GM23338 (cell line): ENCODE measurements at regions not wholly inside any gene's neighbourhood (a gene's known extent, or its start where the extent isn't known, plus 50 kb on each side); places are given as distances from the start of the nearest gene placed in this dataset.

Experiments
- ATAC-seq: fragments of 200-7000 bp; cut with Tn5 transposase; 3 replicates; pipeline ENCODE4 v1.9.1; 2020
- DNase-seq: peaks from one replicate; pipeline ENCODE4 v3.0.0-alpha.2; 2015; ENCODE audit warnings: low spot score
- H2AFZ ChIP-seq: fragments of 200-600 bp; sonication (generic); 2 replicates; pipeline ENCODE4 v1.8.0; 2016; ENCODE audit warnings: antibody characterized with exemption, mild to moderate bottlenecking, moderate library complexity
- H3F3A ChIP-seq: fragments of 200-600 bp; sonication (generic); replicated peaks from 2 replicates; pipeline ENCODE4 v1.8.0; 2017; ENCODE audit warnings: antibody characterized with exemption, mixed run types, low read depth
- H3K27ac ChIP-seq: fragments of 200-600 bp; sonication (generic); 2 replicates; pipeline ENCODE4 v1.6.1; 2016; ENCODE audit warnings: low read depth
- H3K27me3 ChIP-seq: fragments of 200-600 bp; sonication (generic); 2 replicates; pipeline ENCODE4 v1.8.0; 2016; ENCODE audit warnings: mild to moderate bottlenecking, mixed run types, moderate library complexity; ENCODE audit not compliant: insufficient read depth
- H3K36me3 ChIP-seq: fragments of 200-600 bp; sonication (generic); 2 replicates; pipeline ENCODE4 v1.8.0; 2016; ENCODE audit warnings: mild to moderate bottlenecking; ENCODE audit not compliant: insufficient read depth
- H3K4me1 ChIP-seq: fragments of 200-600 bp; sonication (generic); 2 replicates; pipeline ENCODE4 v1.8.0; 2016; ENCODE audit warnings: mild to moderate bottlenecking, moderate library complexity; ENCODE audit not compliant: insufficient read depth
- H3K4me2 ChIP-seq: fragments of 200-600 bp; sonication (generic); 2 replicates; pipeline ENCODE4 v1.7.1; 2017; ENCODE audit warnings: mixed run types
- H3K4me3 ChIP-seq: fragments of 200-600 bp; sonication (generic); 2 replicates; pipeline ENCODE4 v1.6.1; 2016; ENCODE audit warnings: mixed run types
- H3K79me2 ChIP-seq: fragments of 200-600 bp; sonication (generic); replicated peaks from 2 replicates; pipeline ENCODE4 v1.8.0; 2017; ENCODE audit warnings: mild to moderate bottlenecking; ENCODE audit not compliant: insufficient read depth
- H3K9me2 ChIP-seq: fragments of 200-600 bp; sonication (generic); 2 replicates; pipeline ENCODE4 v1.8.0; 2017; ENCODE audit not compliant: insufficient read depth
- H4K20me1 ChIP-seq: fragments of 200-600 bp; sonication (generic); replicated peaks from 2 replicates; pipeline ENCODE4 v1.8.0; 2017; ENCODE audit warnings: mild to moderate bottlenecking; ENCODE audit not compliant: insufficient read depth
- H3K27ac Mint-ChIP-seq: 2 replicates; pipeline ENCODE4 v1.8.0; 2020; ENCODE audit warnings: inconsistent platforms, mild to moderate bottlenecking, moderate library complexity, mixed read lengths
- H3K27me3 Mint-ChIP-seq: 3 replicates; pipeline ENCODE4 v1.8.0; 2022; ENCODE audit warnings: low read depth, mild to moderate bottlenecking, moderate library complexity, mixed read lengths, inconsistent platforms; ENCODE audit not compliant: insufficient read depth, poor library complexity
- H3K36me3 Mint-ChIP-seq: 3 replicates; pipeline ENCODE4 v1.8.0; 2021; ENCODE audit warnings: low read depth, mild to moderate bottlenecking, inconsistent platforms, moderate library complexity, mixed read lengths
- H3K4me1 Mint-ChIP-seq: 3 replicates; pipeline ENCODE4 v1.8.0; 2020; ENCODE audit warnings: mild to moderate bottlenecking, inconsistent platforms, mixed read lengths
- H3K4me3 Mint-ChIP-seq: 3 replicates; pipeline ENCODE4 v1.8.0; 2021; ENCODE audit warnings: moderate library complexity, mild to moderate bottlenecking, inconsistent platforms, mixed read lengths
- H3K9me3 Mint-ChIP-seq: 3 replicates; pipeline ENCODE4 v1.8.0; 2020; ENCODE audit warnings: moderate library complexity, mild to moderate bottlenecking, inconsistent platforms, mixed read lengths
- ZNF331 ChIP-seq: fragments of 250-450 bp; sonication (Bioruptor Pico); IDR thresholded peaks from 2 replicates; pipeline ENCODE4 v1.5.0; 2020; ENCODE audit warnings: low read depth, mild to moderate bottlenecking, moderate library complexity
- ZNF462 ChIP-seq: fragments of 250-450 bp; sonication (Bioruptor Pico); IDR thresholded peaks from 2 replicates; pipeline ENCODE4 v1.5.0; 2020; ENCODE audit warnings: mild to moderate bottlenecking, moderate library complexity
- TF ChIP-seq, protein P1 (sequence below): IDR thresholded peaks from one replicate; pipeline ENCODE4 v1.6.1; 2018; ENCODE audit warnings: antibody characterized with exemption; ENCODE audit not compliant: unreplicated experiment

DNA sequence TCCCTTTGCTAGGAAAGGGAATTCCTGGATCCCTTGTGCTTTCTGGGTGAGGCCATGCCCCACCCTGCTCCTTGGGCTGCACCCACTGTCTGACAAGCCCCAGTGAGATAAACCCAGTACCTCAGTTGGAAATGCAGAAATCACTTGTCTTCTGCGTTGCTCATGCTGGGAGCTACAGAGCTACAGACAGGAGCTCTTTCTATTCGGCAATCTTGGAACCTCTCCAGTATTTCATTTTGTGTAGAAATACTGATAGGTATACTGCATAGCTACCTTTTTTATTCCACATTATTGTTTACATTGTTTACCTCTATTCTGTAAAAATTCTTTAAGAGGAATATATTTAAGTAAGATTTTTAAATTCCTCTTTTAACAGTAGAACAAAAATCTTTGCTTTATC, 302.5 kb upstream of the SLITRK5 start (continued):
- no peak for TF ChIP-seq ZNF462 (CRISPR knock-in tag)

DNA sequence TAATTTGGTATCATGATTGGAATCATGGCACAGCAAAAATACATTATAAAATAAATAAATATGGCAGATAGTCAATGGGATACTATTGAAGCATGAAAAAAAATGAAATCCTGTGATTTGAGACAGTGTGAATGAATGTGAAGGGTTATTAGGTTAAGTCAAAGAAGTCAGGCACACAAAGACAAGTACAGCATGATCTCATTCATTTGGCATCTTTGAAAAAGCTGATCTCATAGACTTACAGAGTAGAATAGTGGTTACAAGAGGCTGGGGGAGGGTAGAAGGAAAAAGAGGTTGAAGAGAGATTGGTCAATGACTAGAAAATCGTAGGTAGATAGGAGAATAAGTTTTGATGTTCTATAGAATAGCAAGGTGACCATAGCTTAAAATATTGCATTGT, 295.1 kb upstream of the SLITRK5 start:
- Mint-ChIP-seq H3K9me3 (peaks cover 2% of the 10 kb centered on the region; the same call in 2 of the 3 replicates), H3K4me3 (no peak overlapping the region), H3K27me3 (peaks cover 2% of the 10 kb centered on the region), H3K27ac (no peak overlapping the region), H3K36me3 (no peaks in the 10 kb centered on the region; the same call in 2 of the 3 replicates), H3K4me1 (no peaks in the 10 kb centered on the region)
- Histone ChIP-seq H3K4me3 (no peak overlapping the region), H3K27ac (no peak overlapping the region), H4K20me1 (no peaks in the 10 kb centered on the region), H3K4me2 (no peak overlapping the region), H3K36me3 (no peaks in the 10 kb centered on the region), H3K9me2 (no peaks in the 10 kb centered on the region), H3K79me2 (no peaks in the 10 kb centered on the region), H3K27me3 (no peaks in the 10 kb centered on the region), H3K4me1 (no peaks in the 10 kb centered on the region), H2AFZ (no peak overlapping the region), H3F3A (no peaks in the 10 kb centered on the region)
- DNase-seq (no peak), ATAC-seq (no peak)
- TF ChIP-seq ZNF462 (CRISPR knock-in tag) (no peak), ZNF331 (CRISPR knock-in tag) (no peak)
- TF ChIP-seq, protein P1, sequence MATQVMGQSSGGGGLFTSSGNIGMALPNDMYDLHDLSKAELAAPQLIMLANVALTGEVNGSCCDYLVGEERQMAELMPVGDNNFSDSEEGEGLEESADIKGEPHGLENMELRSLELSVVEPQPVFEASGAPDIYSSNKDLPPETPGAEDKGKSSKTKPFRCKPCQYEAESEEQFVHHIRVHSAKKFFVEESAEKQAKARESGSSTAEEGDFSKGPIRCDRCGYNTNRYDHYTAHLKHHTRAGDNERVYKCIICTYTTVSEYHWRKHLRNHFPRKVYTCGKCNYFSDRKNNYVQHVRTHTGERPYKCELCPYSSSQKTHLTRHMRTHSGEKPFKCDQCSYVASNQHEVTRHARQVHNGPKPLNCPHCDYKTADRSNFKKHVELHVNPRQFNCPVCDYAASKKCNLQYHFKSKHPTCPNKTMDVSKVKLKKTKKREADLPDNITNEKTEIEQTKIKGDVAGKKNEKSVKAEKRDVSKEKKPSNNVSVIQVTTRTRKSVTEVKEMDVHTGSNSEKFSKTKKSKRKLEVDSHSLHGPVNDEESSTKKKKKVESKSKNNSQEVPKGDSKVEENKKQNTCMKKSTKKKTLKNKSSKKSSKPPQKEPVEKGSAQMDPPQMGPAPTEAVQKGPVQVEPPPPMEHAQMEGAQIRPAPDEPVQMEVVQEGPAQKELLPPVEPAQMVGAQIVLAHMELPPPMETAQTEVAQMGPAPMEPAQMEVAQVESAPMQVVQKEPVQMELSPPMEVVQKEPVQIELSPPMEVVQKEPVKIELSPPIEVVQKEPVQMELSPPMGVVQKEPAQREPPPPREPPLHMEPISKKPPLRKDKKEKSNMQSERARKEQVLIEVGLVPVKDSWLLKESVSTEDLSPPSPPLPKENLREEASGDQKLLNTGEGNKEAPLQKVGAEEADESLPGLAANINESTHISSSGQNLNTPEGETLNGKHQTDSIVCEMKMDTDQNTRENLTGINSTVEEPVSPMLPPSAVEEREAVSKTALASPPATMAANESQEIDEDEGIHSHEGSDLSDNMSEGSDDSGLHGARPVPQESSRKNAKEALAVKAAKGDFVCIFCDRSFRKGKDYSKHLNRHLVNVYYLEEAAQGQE = no peak
